Fibroblast of lung (primary cell): ENCODE measurements at regions not wholly inside any gene's neighbourhood (a gene's known extent, or its start where the extent isn't known, plus 50 kb on each side); places are given as distances from the start of the nearest gene placed in this dataset.
"Not testable (repeated sequence)": the region's sequence is repeated elsewhere in the genome, so short reads cannot be mapped to it uniquely, and the experiment has no call there.

Source experiments
- CTCF ChIP-seq, 2 donors: IDR thresholded peaks in 1 of 2; conservative IDR thresholded peaks in 1 of 2; 1 replicate in 1 of 2; 2 replicates in 1 of 2; pipeline ENCODE4 v1.5.1; 2011 to 2012; ENCODE audit warnings: low read length in 2 of 2, control low read depth in 1 of 2, inconsistent platforms in 1 of 2, low read depth in 1 of 2, mild to moderate bottlenecking in 1 of 2
- EZH2 ChIP-seq: IDR thresholded peaks from 2 replicates; pipeline ENCODE4 v1.5.1; 2012; ENCODE audit warnings: low read length, control low read depth, mild to moderate bottlenecking; ENCODE audit errors: missing control alignments

DNA sequence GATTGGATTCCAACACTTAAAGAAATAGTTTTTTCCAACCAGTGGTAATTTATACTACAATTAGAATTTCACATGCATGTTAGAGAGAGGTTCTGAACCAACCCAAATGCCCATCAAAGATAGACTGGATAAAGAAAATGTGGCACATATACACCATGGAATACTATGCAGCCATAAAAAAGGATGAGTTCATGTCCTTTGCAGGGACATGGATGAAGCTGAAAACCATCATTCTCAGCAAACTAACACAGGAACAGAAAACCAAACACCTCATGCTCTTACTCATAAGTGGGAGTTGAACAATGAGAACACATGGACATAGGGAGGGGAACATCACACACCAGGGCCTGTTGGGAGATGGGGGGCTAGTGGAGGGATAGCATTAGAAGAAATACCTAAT, 532.2 kb downstream of the EDEM1 start:
- not testable (repeated sequence) for TF ChIP-seq CTCF (conservative IDR thresholded peaks at IDR 0.05 in 1 of 2, IDR thresholded peaks at IDR 0.05 in 1 of 2; ENCODE audit: low read depth in 1 of 2, low read length in 2 of 2); EZH2
